NT2/D1 (cell line): ENCODE measurements at regions not wholly inside any gene's neighbourhood (a gene's known extent, or its start where the extent isn't known, plus 50 kb on each side); places are given as distances from the start of the nearest gene placed in this dataset.

Experiments used
- SUZ12 ChIP-seq: IDR thresholded peaks from 2 replicates; pipeline ENCODE4 v1.6.1; 2011; ENCODE audit not compliant: insufficient read length, insufficient read depth; ENCODE audit errors: extremely low read depth
- YY1 ChIP-seq: IDR thresholded peaks from 2 replicates; pipeline ENCODE4 v1.6.1; 2011; ENCODE audit not compliant: insufficient read length, insufficient read depth

DNA sequence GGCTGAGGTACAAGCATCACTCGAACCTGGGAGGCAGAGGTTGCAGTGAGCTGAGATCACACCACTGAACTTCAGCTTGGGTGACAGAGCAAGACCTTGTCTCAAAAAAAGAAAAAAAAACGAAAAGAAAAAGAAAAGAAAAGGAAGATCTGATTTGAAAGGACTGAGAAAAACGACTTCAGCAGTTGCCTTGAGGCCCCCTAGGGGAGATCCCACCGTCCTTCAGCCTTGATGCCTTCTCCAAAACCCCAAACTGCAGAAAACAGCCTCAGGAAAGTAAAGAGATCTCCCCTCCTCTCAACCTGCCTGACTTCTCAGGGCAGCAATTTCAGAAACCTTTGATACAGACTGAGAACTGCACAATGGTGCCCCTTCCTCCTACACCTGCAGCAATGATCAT is 50.9 kb upstream of the BCAR3 start:
- TF ChIP-seq SUZ12 (no peak), YY1 (no peak)
